ENCODE measurements at regions not wholly inside any gene's neighbourhood (a gene's known extent, or its start where the extent isn't known, plus 50 kb on each side); places are given as distances from the start of the nearest gene placed in this dataset.

GRCh38 chr12:83850531-83850930 lies 1062.1 kb downstream of the SLC6A15 start:
- Mint-ChIP-seq H3K9me3 (ENCODE audit: unreplicated experiment) (no peaks in the 10 kb centered on the region), H3K27me3 (ENCODE audit: unreplicated experiment) (no peaks in the 10 kb centered on the region), H3K27ac (ENCODE audit: unreplicated experiment) (no peak overlapping the region), H3K4me1 (ENCODE audit: low read depth, unreplicated experiment) (no peaks in the 10 kb centered on the region), H3K36me3 (ENCODE audit: unreplicated experiment) (peaks cover 8% of the 10 kb centered on the region), H3K4me3 (ENCODE audit: unreplicated experiment) (no peak overlapping the region)
- no peak for DNase-seq
- TF ChIP-seq CTCF (IDR thresholded peaks at IDR 0.05; ENCODE audit: partially characterized antibody, unreplicated experiment): no peak

DNA sequence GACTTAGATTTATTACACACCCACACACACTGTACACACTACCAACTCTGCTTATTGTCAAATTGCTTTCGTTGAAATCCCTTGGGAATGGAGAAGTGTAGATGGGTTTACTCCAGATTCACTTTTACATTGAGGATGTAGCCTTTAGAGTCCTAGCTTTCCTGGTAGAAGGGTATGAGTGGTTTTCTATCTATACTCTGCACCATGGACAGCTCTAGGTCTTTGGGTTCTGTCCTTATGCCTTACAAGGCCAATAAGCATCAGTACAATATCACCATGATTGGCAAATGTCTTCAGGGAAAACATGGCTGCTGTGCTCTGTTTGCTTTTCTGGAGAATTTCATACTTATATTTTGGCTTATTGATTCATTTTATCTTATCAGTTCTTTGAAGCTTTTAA lies 1063.9 kb downstream of the SLC6A15 start:
- H3K36me3 Mint-ChIP-seq (ENCODE audit: unreplicated experiment): no peaks in the 10 kb centered on the region
- H3K4me3 Mint-ChIP-seq (ENCODE audit: unreplicated experiment): no peak overlapping the region
- H3K4me1 Mint-ChIP-seq (ENCODE audit: low read depth, unreplicated experiment): no peaks in the 10 kb centered on the region
- TF ChIP-seq CTCF (IDR thresholded peaks at IDR 0.05; ENCODE audit: partially characterized antibody, unreplicated experiment): no peak
- no peaks in the 10 kb centered on the region for H3K27me3 Mint-ChIP-seq (ENCODE audit: unreplicated experiment)
- H3K27ac Mint-ChIP-seq (ENCODE audit: unreplicated experiment): no peak overlapping the region
- DNase-seq: no peak
- H3K9me3 Mint-ChIP-seq (ENCODE audit: unreplicated experiment): no peaks in the 10 kb centered on the region

DNA sequence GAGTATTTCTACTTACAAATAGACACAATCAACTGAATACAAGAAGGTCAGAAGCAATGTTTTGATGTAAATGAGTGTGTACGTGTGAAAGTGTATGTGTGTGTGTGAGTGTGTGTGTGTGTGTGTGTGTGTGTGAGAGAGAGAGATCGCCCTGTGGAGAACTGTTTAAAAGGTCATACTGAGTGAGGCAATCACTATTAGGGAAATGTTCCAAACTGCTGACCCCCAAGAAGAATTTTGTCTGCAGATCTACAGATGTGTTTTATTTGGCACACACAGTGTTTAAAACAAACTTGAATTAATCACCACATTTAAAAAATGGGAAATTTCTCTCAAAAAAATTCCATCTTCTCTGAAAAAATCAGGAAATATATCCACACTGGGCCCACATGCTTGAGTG lies 1069.1 kb downstream of the SLC6A15 start:
- no peak for DNase-seq
- no peak for TF ChIP-seq CTCF (IDR thresholded peaks at IDR 0.05; ENCODE audit: partially characterized antibody, unreplicated experiment)
- Mint-ChIP-seq H3K4me3 (ENCODE audit: unreplicated experiment) (no peak overlapping the region), H3K27me3 (ENCODE audit: unreplicated experiment) (no peaks in the 10 kb centered on the region), H3K9me3 (ENCODE audit: unreplicated experiment) (no peaks in the 10 kb centered on the region), H3K36me3 (ENCODE audit: unreplicated experiment) (no peaks in the 10 kb centered on the region), H3K4me1 (ENCODE audit: low read depth, unreplicated experiment) (no peaks in the 10 kb centered on the region), H3K27ac (ENCODE audit: unreplicated experiment) (no peak overlapping the region)

DNA sequence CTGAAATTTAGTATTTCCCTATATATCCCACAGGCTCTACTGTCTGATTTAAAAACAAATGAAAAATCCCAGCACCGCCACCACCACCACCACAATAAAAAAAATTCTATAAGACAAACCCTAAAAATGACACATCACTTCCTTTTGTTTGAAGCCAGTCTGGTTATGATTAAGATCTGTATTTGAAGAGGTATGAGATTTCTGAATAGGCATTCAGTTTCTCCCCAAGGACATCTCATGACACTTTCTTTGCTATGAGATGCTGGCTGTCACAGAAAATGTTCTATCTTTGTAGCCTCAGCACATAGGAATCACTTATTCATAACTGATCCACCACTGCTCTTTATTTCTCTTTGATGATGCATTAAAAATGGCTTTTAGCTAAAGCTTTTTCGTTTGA lies 1071.0 kb downstream of the SLC6A15 start:
- DNase-seq: no peak
- TF ChIP-seq CTCF (IDR thresholded peaks at IDR 0.05; ENCODE audit: partially characterized antibody, unreplicated experiment): no peak
- H3K27ac Mint-ChIP-seq (ENCODE audit: unreplicated experiment): no peak overlapping the region
- H3K27me3 Mint-ChIP-seq (ENCODE audit: unreplicated experiment): no peaks in the 10 kb centered on the region
- H3K4me3 Mint-ChIP-seq (ENCODE audit: unreplicated experiment): no peak overlapping the region
- H3K4me1 Mint-ChIP-seq (ENCODE audit: low read depth, unreplicated experiment): no peaks in the 10 kb centered on the region
- no peaks in the 10 kb centered on the region for H3K9me3 Mint-ChIP-seq (ENCODE audit: unreplicated experiment)
- no peaks in the 10 kb centered on the region for H3K36me3 Mint-ChIP-seq (ENCODE audit: unreplicated experiment)

DNA sequence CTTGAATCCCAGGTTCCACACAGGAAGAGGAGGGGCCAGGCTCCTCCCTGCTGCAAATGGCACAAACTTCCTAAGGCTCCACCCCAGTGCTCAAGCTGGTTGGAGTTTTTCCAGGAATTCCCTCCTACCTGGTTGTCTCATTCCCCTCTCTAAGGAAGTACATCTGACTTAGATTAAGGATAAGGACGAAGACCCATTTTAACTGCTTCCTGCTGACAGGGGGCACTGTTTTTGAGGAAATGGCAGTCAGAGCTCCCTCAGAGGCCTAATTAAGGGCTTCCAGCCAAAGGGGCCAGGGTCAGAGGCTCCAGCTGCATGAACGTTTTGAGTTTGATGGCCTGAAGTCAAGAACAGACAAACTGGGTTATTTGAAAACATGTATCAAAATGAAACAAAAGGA lies 1084.7 kb downstream of the SLC6A15 start:
- Mint-ChIP-seq H3K4me3 (ENCODE audit: unreplicated experiment) (no peak overlapping the region), H3K27me3 (ENCODE audit: unreplicated experiment) (peaks cover 4% of the 10 kb centered on the region), H3K4me1 (ENCODE audit: low read depth, unreplicated experiment) (no peaks in the 10 kb centered on the region), H3K9me3 (ENCODE audit: unreplicated experiment) (peaks cover 1% of the 10 kb centered on the region), H3K36me3 (ENCODE audit: unreplicated experiment) (no peaks in the 10 kb centered on the region), H3K27ac (ENCODE audit: unreplicated experiment) (no peak overlapping the region)
- peak; percentile 25 for DNase-seq
- no peak for TF ChIP-seq CTCF (IDR thresholded peaks at IDR 0.05; ENCODE audit: partially characterized antibody, unreplicated experiment)

Measured in glutamatergic neuron (in vitro differentiated cells).